H1 (cell line): ENCODE measurements at regions not wholly inside any gene's neighbourhood (a gene's known extent, or its start where the extent isn't known, plus 50 kb on each side); places are given as distances from the start of the nearest gene placed in this dataset.
A peak's percentile ranks its signal among the peaks of the same experiment; 100 is the strongest.

Experiments used
- CTCF ChIA-PET: fragments of 300-600 bp; sonication (Branson Sonifier 250); formaldehyde crosslinking; loops from one replicate; lab custom pipeline; 2021; ENCODE audit not compliant: partially characterized antibody; lab: Charles Lee
- POLR2A ChIA-PET: fragments of 300-600 bp; sonication (Branson Sonifier 250); formaldehyde crosslinking; loops from one replicate; lab custom pipeline; 2021; ENCODE audit warnings: inconsistent platforms; ENCODE audit not compliant: partially characterized antibody; lab: Charles Lee
- DNase-seq, 2 experiments: peaks; one replicate each; pipeline versions ENCODE4 v3.0.0 to v3.0.0-alpha.2; 2010 to 2022; ENCODE audit warnings: low spot score in 2 of 2, low read depth in 1 of 2, mixed read lengths in 1 of 2
- FAIRE-seq: peaks from 2 replicates; lab custom pipeline; 2011; peaks lifted over from hg19 to GRCh38; lab: Jason Lieb, UNC
- H2AFZ ChIP-seq: 2 replicates; pipeline ENCODE4 v1.8.1; 2012; ENCODE audit warnings: low read length, inconsistent platforms
- H2AK5ac ChIP-seq: 2 replicates; pipeline ENCODE4 v1.6.1; 2013; ENCODE audit warnings: low read depth, low read length
- H2BK120ac ChIP-seq: replicated peaks from 2 replicates; pipeline ENCODE3; 2013; ENCODE audit warnings: low read depth, low read length, inconsistent platforms
- H2BK12ac ChIP-seq: 2 replicates; pipeline ENCODE4 v1.6.1; 2013; ENCODE audit warnings: low read depth, low read length
- H2BK15ac ChIP-seq: 2 replicates; pipeline ENCODE4 v1.6.1; 2013; ENCODE audit warnings: low read length
- H2BK20ac ChIP-seq: 2 replicates; pipeline ENCODE4 v1.6.1; 2013; ENCODE audit warnings: low read length
- H2BK5ac ChIP-seq: 2 replicates; pipeline ENCODE4 v1.6.1; 2013; ENCODE audit warnings: low read depth, low read length
- H3K14ac ChIP-seq: 2 replicates; pipeline ENCODE4 v1.6.1; 2013; ENCODE audit warnings: inconsistent platforms; ENCODE audit not compliant: insufficient read length
- H3K18ac ChIP-seq: 2 replicates; pipeline ENCODE4 v1.6.1; 2013; ENCODE audit warnings: low read length; ENCODE audit errors: extremely low read depth
- H3K23ac ChIP-seq: 2 replicates; pipeline ENCODE4 v1.6.1; 2013; ENCODE audit warnings: inconsistent platforms; ENCODE audit not compliant: insufficient read length
- H3K23me2 ChIP-seq: 2 replicates; pipeline ENCODE4 v1.6.1; 2013; ENCODE audit warnings: low read depth, low read length
- H3K27ac ChIP-seq: 2 replicates; pipeline ENCODE4 v1.6.1; 2011; ENCODE audit warnings: low read depth, low read length, inconsistent platforms
- H3K27me3 ChIP-seq, 4 experiments: replicated peaks in 1 of 4; 1 replicate in 1 of 4; 2 replicates in 3 of 4; pipeline versions ENCODE4 v1.6.1 to v1.8.1; 2011 to 2013; ENCODE audit warnings: low read length in 3 of 4, mild to moderate bottlenecking in 3 of 4, inconsistent platforms in 2 of 4, mixed read lengths in 2 of 4, moderate library complexity in 1 of 4; ENCODE audit not compliant: control insufficient read depth in 3 of 4, insufficient read depth in 3 of 4; ENCODE audit errors: extremely low read depth in 1 of 4
- H3K36me3 ChIP-seq, 4 experiments: 2 replicates each; pipeline versions ENCODE4 v1.6.1 to v1.8.1; 2011 to 2013; ENCODE audit warnings: mild to moderate bottlenecking in 4 of 4, low read length in 3 of 4, moderate library complexity in 2 of 4, control low read depth in 1 of 4, inconsistent platforms in 1 of 4; ENCODE audit not compliant: insufficient read depth in 4 of 4, control insufficient read depth in 2 of 4
- H3K4ac ChIP-seq: replicated peaks from 2 replicates; pipeline ENCODE3; 2013; ENCODE audit warnings: low read length, low read depth, mixed read lengths, inconsistent platforms; ENCODE audit not compliant: insufficient read length
- H3K4me1 ChIP-seq, 4 experiments: replicated peaks in 1 of 4; 1 replicate in 1 of 4; 2 replicates in 3 of 4; pipeline versions ENCODE4 v1.6.1 to v1.8.1; 2011 to 2013; ENCODE audit warnings: low read length in 3 of 4, inconsistent platforms in 2 of 4, mixed read lengths in 1 of 4; ENCODE audit not compliant: insufficient read depth in 4 of 4, control insufficient read depth in 3 of 4
- H3K4me2 ChIP-seq, 2 experiments: 2 replicates each; pipeline versions ENCODE4 v1.6.1 to v1.8.1; 2011 to 2013; ENCODE audit warnings: low read depth in 2 of 2, low read length in 2 of 2, control low read depth in 1 of 2, inconsistent platforms in 1 of 2, mild to moderate bottlenecking in 1 of 2; ENCODE audit not compliant: insufficient read depth in 1 of 2
- H3K4me3 ChIP-seq, 4 experiments: fragments of 200-600, 300-600 bp in 1 of 4; sonication (generic), shearing (Covaris generic), sonication (Bioruptor Twin) in 1 of 4; 2 replicates each; pipeline versions ENCODE4 v1.5.1 to v1.8.1; 2011 to 2016; ENCODE audit warnings: low read length in 4 of 4, low read depth in 3 of 4, control low read depth in 2 of 4, inconsistent platforms in 2 of 4, mild to moderate bottlenecking in 2 of 4, mixed read lengths in 1 of 4, moderate library complexity in 1 of 4; ENCODE audit not compliant: insufficient read depth in 2 of 4; ENCODE audit errors: extremely low read depth in 1 of 4
- H3K56ac ChIP-seq: replicated peaks from 2 replicates; pipeline ENCODE3; 2013; ENCODE audit warnings: low read depth, mild to moderate bottlenecking, mixed read lengths, low read length, inconsistent platforms; ENCODE audit not compliant: insufficient read length
- H3K79me1 ChIP-seq: 2 replicates; pipeline ENCODE4 v1.6.1; 2013; ENCODE audit warnings: low read depth, low read length, control low read depth
- H3K79me2 ChIP-seq, 2 experiments: 2 replicates each; pipeline versions ENCODE4 v1.6.1 to v1.8.1; 2012 to 2013; ENCODE audit warnings: low read length in 2 of 2, mild to moderate bottlenecking in 2 of 2, inconsistent platforms in 1 of 2; ENCODE audit not compliant: insufficient read depth in 2 of 2, control insufficient read depth in 1 of 2
- H3K9ac ChIP-seq, 4 experiments: replicated peaks in 1 of 4; 1 replicate in 1 of 4; 2 replicates in 3 of 4; pipeline versions ENCODE4 v1.6.1 to v1.8.1; 2011 to 2013; ENCODE audit warnings: low read depth in 3 of 4, low read length in 3 of 4, control low read depth in 2 of 4, mild to moderate bottlenecking in 2 of 4, moderate library complexity in 2 of 4, inconsistent platforms in 1 of 4; ENCODE audit errors: extremely low read depth in 1 of 4
- H3K9me3 ChIP-seq, 2 experiments: 2 replicates each; pipeline versions ENCODE4 v1.6.1 to v1.8.1; 2012 to 2013; ENCODE audit warnings: mild to moderate bottlenecking in 2 of 2, moderate library complexity in 2 of 2, control low read depth in 1 of 2, inconsistent platforms in 1 of 2, low read depth in 1 of 2, low read length in 1 of 2, mixed read lengths in 1 of 2; ENCODE audit not compliant: insufficient read depth in 2 of 2
- H4K20me1 ChIP-seq, 2 experiments: replicated peaks in 1 of 2; 2 replicates each; pipeline versions ENCODE3 to v1.8.1; 2011 to 2013; ENCODE audit warnings: inconsistent platforms in 2 of 2, low read length in 2 of 2, mild to moderate bottlenecking in 1 of 2; ENCODE audit not compliant: insufficient read depth in 2 of 2, control insufficient read depth in 1 of 2
- H4K5ac ChIP-seq: 2 replicates; pipeline ENCODE4 v1.6.1; 2013; ENCODE audit warnings: low read length, low read depth, mixed read lengths, inconsistent platforms; ENCODE audit not compliant: insufficient read length
- H4K8ac ChIP-seq: 2 replicates; pipeline ENCODE4 v1.8.0; 2013; ENCODE audit warnings: mild to moderate bottlenecking, moderate library complexity, low read length, inconsistent platforms; ENCODE audit not compliant: insufficient read depth; ENCODE audit errors: extremely low read depth
- H4K91ac ChIP-seq: replicated peaks from 2 replicates; pipeline ENCODE3; 2013; ENCODE audit warnings: low read length, mixed read lengths, inconsistent platforms; ENCODE audit not compliant: insufficient read length
- EZH2 ChIP-seq: fragments of 200-600 bp; sonication (generic); IDR thresholded peaks from 2 replicates; pipeline ENCODE4 v1.7.1; 2012; ENCODE audit warnings: low read depth, mild to moderate bottlenecking, moderate library complexity, low read length, inconsistent platforms; ENCODE audit not compliant: severe bottlenecking
- NANOG ChIP-seq: IDR thresholded peaks from 2 replicates; pipeline ENCODE4 v1.6.1; 2011; ENCODE audit warnings: low read length, low read depth, mild to moderate bottlenecking, inconsistent platforms; ENCODE audit not compliant: insufficient read depth, poor library complexity, severe bottlenecking
- PHF8 ChIP-seq: fragments of 200-600 bp; sonication (generic); conservative IDR thresholded peaks from 2 replicates; pipeline ENCODE4 v1.7.1; 2012; ENCODE audit warnings: low read depth, mild to moderate bottlenecking, inconsistent platforms, low read length, moderate library complexity
- POU5F1 ChIP-seq: IDR thresholded peaks from 2 replicates; pipeline ENCODE4 v1.6.1; 2011; ENCODE audit warnings: low read depth, mild to moderate bottlenecking, low read length, moderate library complexity
- WGBS, 2 experiments: shearing (Covaris generic) in 1 of 2; methylation state at CpG; one replicate each; pipeline versions ENCODE4 v1.1.6 to v1.1.7; 2013 to 2015; ENCODE audit warnings: low lambda C conversion rate in 2 of 2, mixed read lengths in 2 of 2, inconsistent platforms in 1 of 2, low coverage in 1 of 2, missing lambda C conversion rate in 1 of 2; ENCODE audit not compliant: insufficient replicate concordance in 2 of 2, insufficient coverage in 1 of 2, insufficient read length in 1 of 2; ENCODE audit errors: extremely low coverage in 1 of 2, missing lambda C conversion rate in 1 of 2; 5-methylcytosine and 5-hydroxymethylcytosine counted together

- H2AFZ ChIP-seq = peak overlapping the region; percentile 94; the same call in 1 of the 2 replicates
- H3K18ac ChIP-seq = no peak overlapping the region; the same call in 1 of the 2 replicates
- H4K20me1 ChIP-seq = no peaks in the 10 kb centered on the region
- WGBS, 2 experiments = 63% methylated on average over 11 of the region's 11 CpGs; no CpG with 5 or more reads in 1 of the 2 experiments
- no peak overlapping the region for H3K14ac ChIP-seq
- H4K8ac ChIP-seq = no peak overlapping the region
- H3K23me2 ChIP-seq = no peaks in the 10 kb centered on the region; the same call in 1 of the 2 replicates
- no peak overlapping the region; a peak in 1 of 7 replicates for H3K9ac ChIP-seq
- H2BK12ac ChIP-seq = peak overlapping the region; percentile 68; the same call in 1 of the 2 replicates
- H2BK15ac ChIP-seq = no peak overlapping the region
- no peaks in the 10 kb centered on the region for H3K79me2 ChIP-seq
- 0 out of 2 replicates have a peak overlapping the region, but pooled peaks have one; percentile 55 for H2BK20ac ChIP-seq
- no peak for FAIRE-seq
- TF ChIP-seq NANOG (no peak), EZH2 (no peak), PHF8 (no peak), POU5F1 (no peak)
- TF ChIP-seq, all 59 proteins: peak for 0
- Histone ChIP-seq H4K5ac (no peak overlapping the region), H3K4ac (no peak overlapping the region), H2BK120ac (no peak overlapping the region), H3K56ac (no peak overlapping the region), H3K4me3 (no peak overlapping the region; a peak in 1 of 8 replicates), H2BK5ac (no peak overlapping the region), H3K27me3 (no peaks in the 10 kb centered on the region), H3K36me3 (no peaks in the 10 kb centered on the region), H3K4me1 (peaks cover 3 to 8% (median 5%) of the 10 kb centered on the region in 4 experiments; a peak in 3 of 7 replicates), H3K4me2 (peak overlapping the region; percentile 6 to 44; a peak in 2 of 4 replicates), H3K79me1 (no peaks in the 10 kb centered on the region), H4K91ac (no peak overlapping the region), H3K23ac (no peak overlapping the region), H3K27ac (no peak overlapping the region), H3K9me3 (no peaks in the 10 kb centered on the region), H2AK5ac (no peak overlapping the region)
- POLR2A ChIA-PET = no interaction called here
- DNase-seq = no peak
- CTCF ChIA-PET = interaction anchor here (0.7 to 0.9 kb wide), 2 partner anchors 12 to 137 kb away, joined by 3 read pairs; no protein-coding TSS in a partner anchor
Observed at GRCh38 chr2:150120326-150120955, 367.0 kb downstream of the RND3 start.
